ENCODE measurements at regions not wholly inside any gene's neighbourhood (a gene's known extent, or its start where the extent isn't known, plus 50 kb on each side); places are given as distances from the start of the nearest gene placed in this dataset.

- no peak for DNase-seq
- 52 to 64% (median 59%) methylated on average over 2 of the region's 2 CpGs for WGBS, 3 donors
- Histone ChIP-seq H3K36me3 (ENCODE audit: insufficient read depth in 1 of 2, low read depth in 1 of 2) (no peaks in the 10 kb centered on the region), H3K9me3 (no peaks in the 10 kb centered on the region), H3K4me1 (no peaks in the 10 kb centered on the region), H3K27ac (no peak overlapping the region), H3K27me3 (ENCODE audit: insufficient read depth in 3 of 3, low read length in 2 of 3) (no peaks in the 10 kb centered on the region), H3K4me3 (no peak overlapping the region)
- no peak for TF ChIP-seq CTCF (IDR thresholded peaks at IDR 0.05)
- intact Hi-C loops (cut with DNase I), result no loop called here
- ATAC-seq, result no peak
Measured at GRCh38 chr7:18221377-18222293, 194.0 kb upstream of the PRPS1L1 start.

- no peak for TF ChIP-seq CTCF (IDR thresholded peaks at IDR 0.05)
- ATAC-seq (no peak), DNase-seq (no peak)
- intact Hi-C loops (cut with DNase I), result no loop called here
- no peak overlapping the region for H3K4me3 ChIP-seq
- no peak overlapping the region for H3K27ac ChIP-seq
- H3K9me3 ChIP-seq, result no peaks in the 10 kb centered on the region
- no peaks in the 10 kb centered on the region for H3K27me3 ChIP-seq (ENCODE audit: insufficient read depth in 3 of 3, low read length in 2 of 3)
- no peaks in the 10 kb centered on the region for H3K4me1 ChIP-seq
- no peaks in the 10 kb centered on the region for H3K36me3 ChIP-seq (ENCODE audit: insufficient read depth in 1 of 2, low read depth in 1 of 2)
Measured at GRCh38 chr7:18222636-18223035, 195.0 kb upstream of the PRPS1L1 start.

GRCh38 chr7:18224138-18224537, 196.5 kb upstream of the PRPS1L1 start:
- H3K4me3 ChIP-seq, result no peak overlapping the region
- H3K27me3 ChIP-seq (ENCODE audit: insufficient read depth in 3 of 3, low read length in 2 of 3), result no peaks in the 10 kb centered on the region
- no peak for TF ChIP-seq CTCF (IDR thresholded peaks at IDR 0.05)
- no peak overlapping the region for H3K27ac ChIP-seq
- intact Hi-C loops (cut with DNase I), result no loop called here
- no peak for ATAC-seq
- WGBS, 3 donors, result 92 to 100% (median 94%) methylated on average over 1 of the region's 1 CpG
- no peaks in the 10 kb centered on the region for H3K4me1 ChIP-seq
- no peak for DNase-seq
- H3K36me3 ChIP-seq (ENCODE audit: insufficient read depth in 1 of 2, low read depth in 1 of 2), result no peaks in the 10 kb centered on the region
- H3K9me3 ChIP-seq, result no peaks in the 10 kb centered on the region

GRCh38 chr7:18225067-18225466, 197.4 kb upstream of the PRPS1L1 start:
- DNase-seq (no peak), ATAC-seq (no peak)
- no peaks in the 10 kb centered on the region for H3K9me3 ChIP-seq
- no peak overlapping the region for H3K4me3 ChIP-seq
- TF ChIP-seq CTCF (IDR thresholded peaks at IDR 0.05), result no peak
- H3K27ac ChIP-seq, result no peak overlapping the region
- intact Hi-C loops (cut with DNase I), result no loop called here
- H3K27me3 ChIP-seq (ENCODE audit: insufficient read depth in 3 of 3, low read length in 2 of 3), result no peaks in the 10 kb centered on the region
- no peaks in the 10 kb centered on the region for H3K4me1 ChIP-seq
- H3K36me3 ChIP-seq (ENCODE audit: insufficient read depth in 1 of 2, low read depth in 1 of 2), result no peaks in the 10 kb centered on the region

- no peak for DNase-seq
- Histone ChIP-seq H3K27ac (no peak overlapping the region), H3K4me3 (no peak overlapping the region), H3K9me3 (no peaks in the 10 kb centered on the region), H3K27me3 (ENCODE audit: insufficient read depth in 3 of 3, low read length in 2 of 3) (no peaks in the 10 kb centered on the region), H3K4me1 (no peaks in the 10 kb centered on the region), H3K36me3 (ENCODE audit: insufficient read depth in 1 of 2, low read depth in 1 of 2) (no peaks in the 10 kb centered on the region)
- intact Hi-C loops (cut with DNase I), result no loop called here
- 82 to 86% (median 84%) methylated on average over 2 of the region's 2 CpGs for WGBS, 3 donors
- TF ChIP-seq CTCF (IDR thresholded peaks at IDR 0.05), result no peak
- ATAC-seq, result no peak
Measured at GRCh38 chr7:18226598-18226997, 199.0 kb upstream of the PRPS1L1 start.

Measured in psoas muscle (tissue), 7 donors.